SK-N-SH treated with all-trans-retinoic acid at 6 μM for 48 hours (cell line): ENCODE measurements at regions not wholly inside any gene's neighbourhood (a gene's known extent, or its start where the extent isn't known, plus 50 kb on each side); places are given as distances from the start of the nearest gene placed in this dataset.

Source experiments
- ATAC-seq: fragments of 200-7000 bp; cut with Tn5 transposase; 3 replicates; pipeline ENCODE4 v1.9.1; 2020; ENCODE audit warnings: mild to moderate bottlenecking, moderate library complexity
- CREB5 ChIP-seq: fragments of 250-450 bp; sonication (Bioruptor Pico); IDR thresholded peaks from 2 replicates; pipeline ENCODE4 v1.5.1; 2020; ENCODE audit warnings: low read depth, mild to moderate bottlenecking, moderate library complexity
- CSDC2 ChIP-seq: fragments of 250-450 bp; sonication (Bioruptor Pico); IDR thresholded peaks from 2 replicates; pipeline ENCODE4 v1.5.0; 2020; ENCODE audit warnings: mild to moderate bottlenecking, moderate library complexity
- ESRRG ChIP-seq: fragments of 250-450 bp; sonication (Bioruptor Pico); IDR thresholded peaks from 2 replicates; pipeline ENCODE4 v1.6.1; 2021; ENCODE audit warnings: mild to moderate bottlenecking
- GLIS3 ChIP-seq: fragments of 250-450 bp; sonication (Bioruptor Pico); IDR thresholded peaks from 2 replicates; pipeline ENCODE4 v1.5.0; 2020; ENCODE audit warnings: mild to moderate bottlenecking, moderate library complexity
- ISL1 ChIP-seq: fragments of 250-450 bp; sonication (Bioruptor Pico); IDR thresholded peaks from 2 replicates; pipeline ENCODE4 v2.1.2; 2022; ENCODE audit warnings: mild to moderate bottlenecking, moderate library complexity
- OSR1 ChIP-seq: fragments of 250-450 bp; sonication (Bioruptor Pico); IDR thresholded peaks from 2 replicates; pipeline ENCODE4 v1.8.0; 2022; ENCODE audit warnings: moderate library complexity, mild to moderate bottlenecking, inconsistent platforms
- PPARA ChIP-seq: fragments of 250-450 bp; sonication (Bioruptor Pico); IDR thresholded peaks from 2 replicates; pipeline ENCODE4 v1.5.0; 2020; ENCODE audit warnings: mild to moderate bottlenecking, borderline replicate concordance
- RARB ChIP-seq: fragments of 250-450 bp; sonication (Bioruptor Pico); IDR thresholded peaks from 2 replicates; pipeline ENCODE4 v1.8.0; 2021; ENCODE audit warnings: mild to moderate bottlenecking, moderate library complexity
- SNAI2 ChIP-seq: fragments of 250-450 bp; sonication (Bioruptor Pico); IDR thresholded peaks from 2 replicates; pipeline ENCODE4 v1.5.0; 2020; ENCODE audit warnings: mild to moderate bottlenecking, moderate library complexity
- TOX ChIP-seq: fragments of 250-450 bp; sonication (Bioruptor Pico); IDR thresholded peaks from 2 replicates; pipeline ENCODE4 v1.8.0; 2021; ENCODE audit warnings: mild to moderate bottlenecking, moderate library complexity, borderline replicate concordance
- ZFP3 ChIP-seq: fragments of 250-450 bp; sonication (Bioruptor Pico); IDR thresholded peaks from 2 replicates; pipeline ENCODE4 v1.5.0; 2020; ENCODE audit warnings: mild to moderate bottlenecking, moderate library complexity
- ZFP30 ChIP-seq: fragments of 450-650 bp; formaldehyde crosslinking; IDR thresholded peaks from 2 replicates; pipeline ENCODE4 v1.5.0; 2022; ENCODE audit warnings: mild to moderate bottlenecking, moderate library complexity
- ZNF565 ChIP-seq: fragments of 450-650 bp; formaldehyde crosslinking; conservative IDR thresholded peaks from 2 replicates; pipeline ENCODE4 v1.5.0; 2020; ENCODE audit warnings: low read depth, mild to moderate bottlenecking, moderate library complexity
- ZNF70 ChIP-seq: fragments of 450-650 bp; formaldehyde crosslinking; IDR thresholded peaks from 2 replicates; pipeline ENCODE4 v1.5.0; 2020; ENCODE audit warnings: mild to moderate bottlenecking, moderate library complexity
- ZNF8 ChIP-seq: fragments of 450-650 bp; formaldehyde crosslinking; IDR thresholded peaks from 2 replicates; pipeline ENCODE4 v1.5.0; 2020; ENCODE audit warnings: mild to moderate bottlenecking, moderate library complexity
- TF ChIP-seq, protein P1 (sequence below): fragments of 250-450 bp; sonication (Bioruptor Pico); IDR thresholded peaks from 2 replicates; pipeline ENCODE4 v1.8.0; 2021; ENCODE audit warnings: low read depth, mild to moderate bottlenecking, moderate library complexity, borderline replicate concordance
- TF ChIP-seq, protein P2 (sequence below): fragments of 250-450 bp; sonication (Bioruptor Pico); IDR thresholded peaks from 2 replicates; pipeline ENCODE4 v1.8.0; 2020; ENCODE audit warnings: mild to moderate bottlenecking, moderate library complexity, borderline replicate concordance
- TF ChIP-seq, protein P3 (sequence below): fragments of 250-450 bp; sonication (Bioruptor Pico); IDR thresholded peaks from 2 replicates; pipeline ENCODE4 v1.5.0; 2020; ENCODE audit warnings: mild to moderate bottlenecking, moderate library complexity

DNA sequence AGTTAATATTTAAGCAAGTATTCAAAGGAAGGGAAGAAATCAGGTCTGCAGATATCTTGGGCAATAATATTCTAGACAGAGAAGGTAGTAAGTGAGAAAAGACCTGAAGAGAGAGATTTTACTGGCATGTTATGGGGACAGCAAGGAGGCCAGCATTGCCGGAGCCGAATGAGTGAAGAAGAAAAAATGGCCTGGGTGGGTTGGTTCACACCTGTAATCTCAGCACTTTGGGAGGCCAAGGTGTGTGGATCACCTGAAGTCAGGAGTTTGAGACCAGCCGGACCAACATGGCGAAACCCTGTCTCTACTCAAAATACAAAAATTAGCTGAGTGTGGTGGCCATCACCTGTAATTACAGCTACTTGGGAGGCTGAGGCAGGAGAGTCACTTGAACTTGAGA lies 164.7 kb downstream of the VGLL3 start:
- TF ChIP-seq GLIS3 (CRISPR knock-in tag): no peak
- TF ChIP-seq, protein P1, sequence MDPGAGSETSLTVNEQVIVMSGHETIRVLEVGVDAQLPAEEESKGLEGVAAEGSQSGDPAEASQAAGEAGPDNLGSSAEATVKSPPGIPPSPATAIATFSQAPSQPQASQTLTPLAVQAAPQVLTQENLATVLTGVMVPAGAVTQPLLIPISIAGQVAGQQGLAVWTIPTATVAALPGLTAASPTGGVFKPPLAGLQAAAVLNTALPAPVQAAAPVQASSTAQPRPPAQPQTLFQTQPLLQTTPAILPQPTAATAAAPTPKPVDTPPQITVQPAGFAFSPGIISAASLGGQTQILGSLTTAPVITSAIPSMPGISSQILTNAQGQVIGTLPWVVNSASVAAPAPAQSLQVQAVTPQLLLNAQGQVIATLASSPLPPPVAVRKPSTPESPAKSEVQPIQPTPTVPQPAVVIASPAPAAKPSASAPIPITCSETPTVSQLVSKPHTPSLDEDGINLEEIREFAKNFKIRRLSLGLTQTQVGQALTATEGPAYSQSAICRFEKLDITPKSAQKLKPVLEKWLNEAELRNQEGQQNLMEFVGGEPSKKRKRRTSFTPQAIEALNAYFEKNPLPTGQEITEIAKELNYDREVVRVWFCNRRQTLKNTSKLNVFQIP (CRISPR knock-in tag): no peak
- no peak for ATAC-seq

GRCh38 chr3:86815880-86816279 lies 175.1 kb downstream of the VGLL3 start:
- ATAC-seq: no peak

DNA sequence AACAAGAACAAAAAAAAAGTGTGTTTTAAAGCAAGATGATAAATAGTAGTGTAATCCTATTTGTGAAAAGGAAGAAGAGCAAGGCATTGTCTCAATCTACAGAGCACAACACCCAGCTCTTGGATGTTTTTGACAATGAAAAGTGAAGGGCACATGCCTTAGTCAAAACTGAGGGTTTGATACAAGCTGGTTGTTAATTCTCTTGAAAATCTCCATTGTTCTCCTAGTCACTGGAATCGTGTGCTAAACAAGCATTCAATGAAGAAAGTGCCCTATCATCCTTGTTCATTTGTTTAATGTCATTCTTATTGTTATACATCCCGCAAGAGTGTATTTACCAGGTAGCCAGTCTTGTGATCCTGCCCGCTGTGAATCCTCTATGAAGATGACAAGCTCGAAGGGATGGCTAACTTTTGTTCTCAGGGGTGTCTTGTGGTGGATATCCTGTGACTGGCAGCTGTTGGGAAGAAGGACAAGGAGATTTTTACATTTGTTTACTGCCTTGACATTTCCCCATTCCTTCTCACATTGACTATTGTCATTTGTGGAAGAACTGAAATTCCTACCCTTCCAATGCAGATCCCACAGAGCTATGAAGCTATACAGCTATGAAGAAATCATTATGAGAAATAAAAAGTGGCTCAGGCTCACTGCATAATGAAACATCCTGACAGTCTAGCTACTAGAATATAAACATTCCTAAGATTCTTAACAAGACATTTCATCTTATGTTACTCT lies 175.9 kb downstream of the VGLL3 start:
- no peak for ATAC-seq
- TF ChIP-seq, protein P2, sequence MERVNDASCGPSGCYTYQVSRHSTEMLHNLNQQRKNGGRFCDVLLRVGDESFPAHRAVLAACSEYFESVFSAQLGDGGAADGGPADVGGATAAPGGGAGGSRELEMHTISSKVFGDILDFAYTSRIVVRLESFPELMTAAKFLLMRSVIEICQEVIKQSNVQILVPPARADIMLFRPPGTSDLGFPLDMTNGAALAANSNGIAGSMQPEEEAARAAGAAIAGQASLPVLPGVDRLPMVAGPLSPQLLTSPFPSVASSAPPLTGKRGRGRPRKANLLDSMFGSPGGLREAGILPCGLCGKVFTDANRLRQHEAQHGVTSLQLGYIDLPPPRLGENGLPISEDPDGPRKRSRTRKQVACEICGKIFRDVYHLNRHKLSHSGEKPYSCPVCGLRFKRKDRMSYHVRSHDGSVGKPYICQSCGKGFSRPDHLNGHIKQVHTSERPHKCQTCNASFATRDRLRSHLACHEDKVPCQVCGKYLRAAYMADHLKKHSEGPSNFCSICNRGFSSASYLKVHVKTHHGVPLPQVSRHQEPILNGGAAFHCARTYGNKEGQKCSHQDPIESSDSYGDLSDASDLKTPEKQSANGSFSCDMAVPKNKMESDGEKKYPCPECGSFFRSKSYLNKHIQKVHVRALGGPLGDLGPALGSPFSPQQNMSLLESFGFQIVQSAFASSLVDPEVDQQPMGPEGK (CRISPR knock-in tag): no peak
- no peak for TF ChIP-seq ZNF565 (CRISPR knock-in tag)
- TF ChIP-seq SNAI2 (CRISPR knock-in tag): no peak

More at GRCh38 chr3:86815880-86816279, 175.1 kb downstream of the VGLL3 start:
- TF ChIP-seq ZNF8 (no peak), SNAI2 (CRISPR knock-in tag) (no peak), ZNF565 (CRISPR knock-in tag) (no peak), ZNF70 (CRISPR knock-in tag) (no peak), OSR1 (CRISPR knock-in tag) (no peak), CSDC2 (no peak), RARB (CRISPR knock-in tag) (no peak), ESRRG (CRISPR knock-in tag) (no peak), CREB5 (CRISPR knock-in tag) (no peak), PPARA (no peak), ZFP3 (no peak), TOX (CRISPR knock-in tag) (no peak), ISL1 (CRISPR knock-in tag) (no peak)
- TF ChIP-seq, protein P2 (CRISPR knock-in tag): no peak
- TF ChIP-seq, protein P3, sequence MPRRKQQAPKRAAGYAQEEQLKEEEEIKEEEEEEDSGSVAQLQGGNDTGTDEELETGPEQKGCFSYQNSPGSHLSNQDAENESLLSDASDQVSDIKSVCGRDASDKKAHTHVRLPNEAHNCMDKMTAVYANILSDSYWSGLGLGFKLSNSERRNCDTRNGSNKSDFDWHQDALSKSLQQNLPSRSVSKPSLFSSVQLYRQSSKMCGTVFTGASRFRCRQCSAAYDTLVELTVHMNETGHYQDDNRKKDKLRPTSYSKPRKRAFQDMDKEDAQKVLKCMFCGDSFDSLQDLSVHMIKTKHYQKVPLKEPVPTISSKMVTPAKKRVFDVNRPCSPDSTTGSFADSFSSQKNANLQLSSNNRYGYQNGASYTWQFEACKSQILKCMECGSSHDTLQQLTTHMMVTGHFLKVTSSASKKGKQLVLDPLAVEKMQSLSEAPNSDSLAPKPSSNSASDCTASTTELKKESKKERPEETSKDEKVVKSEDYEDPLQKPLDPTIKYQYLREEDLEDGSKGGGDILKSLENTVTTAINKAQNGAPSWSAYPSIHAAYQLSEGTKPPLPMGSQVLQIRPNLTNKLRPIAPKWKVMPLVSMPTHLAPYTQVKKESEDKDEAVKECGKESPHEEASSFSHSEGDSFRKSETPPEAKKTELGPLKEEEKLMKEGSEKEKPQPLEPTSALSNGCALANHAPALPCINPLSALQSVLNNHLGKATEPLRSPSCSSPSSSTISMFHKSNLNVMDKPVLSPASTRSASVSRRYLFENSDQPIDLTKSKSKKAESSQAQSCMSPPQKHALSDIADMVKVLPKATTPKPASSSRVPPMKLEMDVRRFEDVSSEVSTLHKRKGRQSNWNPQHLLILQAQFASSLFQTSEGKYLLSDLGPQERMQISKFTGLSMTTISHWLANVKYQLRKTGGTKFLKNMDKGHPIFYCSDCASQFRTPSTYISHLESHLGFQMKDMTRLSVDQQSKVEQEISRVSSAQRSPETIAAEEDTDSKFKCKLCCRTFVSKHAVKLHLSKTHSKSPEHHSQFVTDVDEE (CRISPR knock-in tag): no peak

DNA sequence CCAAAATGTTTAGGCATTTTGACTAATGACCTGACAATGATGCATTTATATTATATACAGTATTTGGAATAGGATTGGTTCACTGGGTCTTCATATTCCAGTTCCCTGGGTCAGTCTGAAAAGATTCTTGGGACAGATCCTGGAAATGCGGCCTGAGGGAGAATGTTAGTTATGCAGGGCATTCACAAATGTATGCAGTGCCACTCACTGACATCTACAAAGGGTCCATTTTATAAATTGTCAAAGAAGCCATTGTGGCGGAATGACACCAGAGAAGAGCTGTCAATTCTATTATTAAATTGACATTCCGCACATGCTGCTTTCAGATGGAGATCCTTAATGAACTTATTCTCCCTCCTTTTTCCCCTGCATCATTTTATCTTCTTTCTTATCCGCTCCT lies 176.6 kb downstream of the VGLL3 start:
- no peak for ATAC-seq
- TF ChIP-seq SNAI2 (CRISPR knock-in tag): no peak
- no peak for TF ChIP-seq ZFP30 (CRISPR knock-in tag)
